BJ (cell line): ENCODE measurements at regions not wholly inside any gene's neighbourhood (a gene's known extent, or its start where the extent isn't known, plus 50 kb on each side); places are given as distances from the start of the nearest gene placed in this dataset.

Source experiments
- CTCF ChIA-PET: fragments of 350-600 bp; formaldehyde crosslinking; extraction: SDS; loops from one replicate; lab custom pipeline; 2021; ENCODE audit warnings: antibody characterized with exemption, inconsistent platforms; lab: Yijun Ruan, JAX
- POLR2A ChIA-PET: fragments of 300-600 bp; sonication (Branson Sonifier 250); formaldehyde crosslinking; extraction: SDS; loops from one replicate; lab custom pipeline; 2021; ENCODE audit warnings: antibody characterized with exemption; lab: Charles Lee
- DNase-seq: peaks from one replicate; pipeline ENCODE4 v3.0.0-alpha.2; 2011; ENCODE audit warnings: low read depth
- H3K27me3 ChIP-seq: 2 replicates; pipeline ENCODE4 v1.6.0; 2011; ENCODE audit warnings: low read length; ENCODE audit not compliant: control insufficient read depth, insufficient read depth
- H3K36me3 ChIP-seq: 2 replicates; pipeline ENCODE4 v1.5.1; 2011; ENCODE audit warnings: low read length; ENCODE audit not compliant: control insufficient read depth, insufficient read depth
- H3K4me3 ChIP-seq: 2 replicates; pipeline ENCODE4 v1.5.1; 2011; ENCODE audit warnings: low read depth, mild to moderate bottlenecking, control low read depth, low read length
- TF ChIP-seq, protein P1 (sequence below): IDR thresholded peaks from 2 replicates; pipeline ENCODE4 v1.5.1; 2011; ENCODE audit warnings: low read depth, mild to moderate bottlenecking, control low read depth, inconsistent platforms, low read length, moderate library complexity; ENCODE audit not compliant: insufficient read depth

- TF ChIP-seq, protein P1, sequence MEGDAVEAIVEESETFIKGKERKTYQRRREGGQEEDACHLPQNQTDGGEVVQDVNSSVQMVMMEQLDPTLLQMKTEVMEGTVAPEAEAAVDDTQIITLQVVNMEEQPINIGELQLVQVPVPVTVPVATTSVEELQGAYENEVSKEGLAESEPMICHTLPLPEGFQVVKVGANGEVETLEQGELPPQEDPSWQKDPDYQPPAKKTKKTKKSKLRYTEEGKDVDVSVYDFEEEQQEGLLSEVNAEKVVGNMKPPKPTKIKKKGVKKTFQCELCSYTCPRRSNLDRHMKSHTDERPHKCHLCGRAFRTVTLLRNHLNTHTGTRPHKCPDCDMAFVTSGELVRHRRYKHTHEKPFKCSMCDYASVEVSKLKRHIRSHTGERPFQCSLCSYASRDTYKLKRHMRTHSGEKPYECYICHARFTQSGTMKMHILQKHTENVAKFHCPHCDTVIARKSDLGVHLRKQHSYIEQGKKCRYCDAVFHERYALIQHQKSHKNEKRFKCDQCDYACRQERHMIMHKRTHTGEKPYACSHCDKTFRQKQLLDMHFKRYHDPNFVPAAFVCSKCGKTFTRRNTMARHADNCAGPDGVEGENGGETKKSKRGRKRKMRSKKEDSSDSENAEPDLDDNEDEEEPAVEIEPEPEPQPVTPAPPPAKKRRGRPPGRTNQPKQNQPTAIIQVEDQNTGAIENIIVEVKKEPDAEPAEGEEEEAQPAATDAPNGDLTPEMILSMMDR = no peak
- Histone ChIP-seq H3K36me3 (no peaks in the 10 kb centered on the region), H3K27me3 (no peaks in the 10 kb centered on the region), H3K4me3 (no peak overlapping the region)
- CTCF ChIA-PET = no interaction called here
- POLR2A ChIA-PET = no interaction called here
- no peak for DNase-seq
These were observed 84.6 kb upstream of the CDH20 start for GRCh38 chr18:61248589-61248988.

DNA sequence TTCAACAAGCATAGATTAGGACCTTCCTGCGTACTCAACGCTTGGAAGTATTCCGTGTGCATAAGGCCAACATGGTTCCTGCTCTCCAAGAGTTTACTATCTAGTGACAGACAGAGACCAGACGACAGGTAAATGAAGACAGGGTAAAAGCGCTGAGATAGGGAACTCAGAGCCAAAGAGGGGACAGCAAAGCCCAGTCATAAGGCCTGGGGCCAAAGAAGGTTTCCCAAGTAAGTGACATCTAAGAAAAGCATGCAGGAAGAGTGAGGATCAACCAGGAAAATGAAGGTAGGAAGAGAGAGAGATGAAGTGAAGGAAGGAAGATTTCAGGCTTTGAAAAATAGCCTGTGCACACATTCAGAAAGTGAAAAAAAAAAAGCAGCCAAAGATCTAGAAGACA, 76.9 kb upstream of the CDH20 start:
- ChIA-PET POLR2A (no interaction called here), CTCF (no interaction called here)
- DNase-seq = no peak
- Histone ChIP-seq H3K4me3 (no peak overlapping the region), H3K27me3 (no peaks in the 10 kb centered on the region), H3K36me3 (no peaks in the 10 kb centered on the region)
- TF ChIP-seq, protein P1 = no peak

DNA sequence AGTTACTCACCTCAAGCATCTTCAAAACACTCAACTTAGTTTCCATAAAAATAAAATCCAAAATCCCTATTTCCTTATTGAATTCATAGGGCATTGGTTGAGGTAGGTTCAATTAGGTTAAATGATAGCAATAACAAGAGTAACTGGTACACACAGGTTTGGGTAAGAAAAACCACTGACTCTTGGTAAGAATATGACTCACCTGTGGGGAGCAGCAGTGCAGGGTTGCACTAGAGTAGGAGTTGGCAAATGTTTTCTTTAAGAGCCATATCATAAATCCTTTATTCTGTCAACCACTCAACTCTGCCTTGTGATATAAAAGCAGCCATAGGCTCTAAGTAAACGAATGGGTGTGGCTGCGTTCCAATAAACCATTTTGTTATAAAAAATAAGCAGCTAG, 71.4 kb upstream of the CDH20 start:
- TF ChIP-seq, protein P1 = no peak
- ChIA-PET POLR2A (no interaction called here), CTCF (no interaction called here)
- Histone ChIP-seq H3K4me3 (no peak overlapping the region), H3K36me3 (no peaks in the 10 kb centered on the region), H3K27me3 (no peaks in the 10 kb centered on the region)
- no peak for DNase-seq

- TF ChIP-seq, protein P1 = no peak
- ChIA-PET POLR2A (no interaction called here), CTCF (no interaction called here)
- DNase-seq = no peak
- Histone ChIP-seq H3K27me3 (no peaks in the 10 kb centered on the region), H3K36me3 (no peaks in the 10 kb centered on the region), H3K4me3 (no peak overlapping the region)
These were observed 60.4 kb upstream of the CDH20 start for GRCh38 chr18:61272793-61273192.

GRCh38 chr18:61273533-61273932, 59.7 kb upstream of the CDH20 start:
- ChIA-PET CTCF (no interaction called here), POLR2A (no interaction called here)
- H3K4me3 ChIP-seq = no peak overlapping the region
- TF ChIP-seq, protein P1 = no peak
- no peaks in the 10 kb centered on the region for H3K27me3 ChIP-seq
- DNase-seq = no peak
- no peaks in the 10 kb centered on the region for H3K36me3 ChIP-seq
